ENCODE measurements at regions not wholly inside any gene's neighbourhood (a gene's known extent, or its start where the extent isn't known, plus 50 kb on each side); places are given as distances from the start of the nearest gene placed in this dataset.

GRCh38 chr9:104983491-104983890 lies 55.5 kb upstream of the ABCA1 start:
- TF ChIP-seq CTCF (IDR thresholded peaks at IDR 0.05) (no peak), POLR2A (IDR thresholded peaks at IDR 0.05) (no peak)
